PFSK-1 (cell line): ENCODE measurements at regions not wholly inside any gene's neighbourhood (a gene's known extent, or its start where the extent isn't known, plus 50 kb on each side); places are given as distances from the start of the nearest gene placed in this dataset.

Source experiments
- FOXP2 ChIP-seq: optimal IDR thresholded peaks from 2 replicates; pipeline ENCODE3; 2011; ENCODE audit warnings: borderline replicate concordance, control low read depth, inconsistent platforms; ENCODE audit not compliant: insufficient read depth; ENCODE audit errors: extremely low read length, extremely low read depth
- POLR2AphosphoS5 ChIP-seq: IDR thresholded peaks from 2 replicates; pipeline ENCODE4 v1.6.1; 2012; ENCODE audit warnings: low read depth, mild to moderate bottlenecking, control low read depth, low read length, moderate library complexity
- REST ChIP-seq, 2 experiments: IDR thresholded peaks; 2 replicates each; pipeline versions ENCODE4 v1.6.1 to v1.8.0; 2011 to 2012; ENCODE audit warnings: low read depth in 2 of 2, low read length in 2 of 2, control low read depth in 1 of 2, inconsistent platforms in 1 of 2, mild to moderate bottlenecking in 1 of 2, moderate library complexity in 1 of 2; ENCODE audit not compliant: insufficient read depth in 1 of 2
- SIN3A ChIP-seq: IDR thresholded peaks from 2 replicates; pipeline ENCODE4 v1.6.1; 2012; ENCODE audit warnings: mild to moderate bottlenecking, low read length, moderate library complexity, borderline replicate concordance; ENCODE audit not compliant: insufficient read depth

GRCh38 chr12:127770118-127770517 is 496.9 kb upstream of the TMEM132C start:
- no peak for TF ChIP-seq POLR2AphosphoS5
- no peak for TF ChIP-seq FOXP2
- no peak for TF ChIP-seq SIN3A
- no peak for TF ChIP-seq REST (IDR thresholded peaks at IDR 0.05; ENCODE audit: insufficient read depth in 1 of 2, low read depth in 2 of 2, low read length in 2 of 2)
